ENCODE measurements at regions not wholly inside any gene's neighbourhood (a gene's known extent, or its start where the extent isn't known, plus 50 kb on each side); places are given as distances from the start of the nearest gene placed in this dataset.
A peak's percentile ranks its signal among the peaks of the same experiment; 100 is the strongest.

DNA sequence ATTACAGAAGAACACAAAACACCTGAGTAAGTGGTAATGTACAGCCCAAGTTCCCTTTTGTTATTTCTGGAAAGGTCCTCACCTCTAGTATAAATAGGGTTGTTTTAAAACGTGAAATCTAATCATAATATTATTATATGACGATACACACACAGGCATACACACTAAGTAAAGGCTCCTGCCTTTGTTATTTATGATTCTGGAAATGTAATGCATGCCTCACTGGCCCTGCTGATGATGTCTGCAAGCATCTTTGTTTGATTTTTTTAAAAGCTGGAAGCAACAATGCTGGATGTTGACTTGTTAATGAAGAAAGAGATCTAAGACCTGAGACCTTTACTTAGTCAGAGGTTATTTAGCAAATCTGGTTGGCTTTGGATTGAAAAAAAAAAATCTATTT, 307.4 kb upstream of the SORCS1 start:
- H3K27ac Mint-ChIP-seq: no peak overlapping the region
- H3K9me3 Mint-ChIP-seq: peaks cover 2% of the 10 kb centered on the region
- H3K36me3 Mint-ChIP-seq (ENCODE audit: low read depth): no peaks in the 10 kb centered on the region
- ChIA-PET CTCF (no interaction called here), POLR2A (no interaction called here)
- H3K27me3 Mint-ChIP-seq: no peaks in the 10 kb centered on the region
- intact Hi-C loops (cut with micrococcal nuclease): loop anchor here (10.0 kb wide), 1 partner anchor 213 kb away; no protein-coding TSS in a partner anchor
- no peak overlapping the region for H3K4me3 Mint-ChIP-seq
- TF ChIP-seq, protein P1, sequence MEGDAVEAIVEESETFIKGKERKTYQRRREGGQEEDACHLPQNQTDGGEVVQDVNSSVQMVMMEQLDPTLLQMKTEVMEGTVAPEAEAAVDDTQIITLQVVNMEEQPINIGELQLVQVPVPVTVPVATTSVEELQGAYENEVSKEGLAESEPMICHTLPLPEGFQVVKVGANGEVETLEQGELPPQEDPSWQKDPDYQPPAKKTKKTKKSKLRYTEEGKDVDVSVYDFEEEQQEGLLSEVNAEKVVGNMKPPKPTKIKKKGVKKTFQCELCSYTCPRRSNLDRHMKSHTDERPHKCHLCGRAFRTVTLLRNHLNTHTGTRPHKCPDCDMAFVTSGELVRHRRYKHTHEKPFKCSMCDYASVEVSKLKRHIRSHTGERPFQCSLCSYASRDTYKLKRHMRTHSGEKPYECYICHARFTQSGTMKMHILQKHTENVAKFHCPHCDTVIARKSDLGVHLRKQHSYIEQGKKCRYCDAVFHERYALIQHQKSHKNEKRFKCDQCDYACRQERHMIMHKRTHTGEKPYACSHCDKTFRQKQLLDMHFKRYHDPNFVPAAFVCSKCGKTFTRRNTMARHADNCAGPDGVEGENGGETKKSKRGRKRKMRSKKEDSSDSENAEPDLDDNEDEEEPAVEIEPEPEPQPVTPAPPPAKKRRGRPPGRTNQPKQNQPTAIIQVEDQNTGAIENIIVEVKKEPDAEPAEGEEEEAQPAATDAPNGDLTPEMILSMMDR (IDR thresholded peaks at IDR 0.05): no peak
- no peak for ATAC-seq (ENCODE audit: low read depth)
- peaks cover 7% of the 10 kb centered on the region for H3K4me1 Mint-ChIP-seq
- DNase-seq: no peak

DNA sequence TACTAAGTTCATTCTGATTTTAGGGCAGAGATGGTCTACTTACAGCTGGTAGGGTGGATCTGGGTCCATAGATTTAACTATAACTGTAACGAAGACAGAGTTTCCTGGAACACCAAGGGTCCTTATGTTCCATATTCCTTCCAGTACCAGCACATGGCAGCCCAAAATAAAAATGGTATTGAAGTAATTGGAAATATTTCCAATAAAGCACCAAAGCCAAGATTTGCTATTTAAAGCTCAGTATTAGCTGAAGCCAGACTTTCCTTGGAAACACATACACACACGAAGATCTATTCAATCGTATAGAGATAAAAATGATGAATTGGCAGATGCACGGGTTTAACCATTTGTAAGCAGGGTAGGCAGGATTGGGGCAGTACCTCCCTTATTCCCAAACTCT, 289.1 kb upstream of the SORCS1 start:
- POLR2A ChIA-PET: no interaction called here
- H3K4me1 Mint-ChIP-seq: peaks cover 12% of the 10 kb centered on the region
- TF ChIP-seq, protein P1 (IDR thresholded peaks at IDR 0.05): no peak
- no peak for ATAC-seq (ENCODE audit: low read depth)
- H3K27me3 Mint-ChIP-seq: no peaks in the 10 kb centered on the region
- no peaks in the 10 kb centered on the region for H3K9me3 Mint-ChIP-seq
- DNase-seq: no peak
- no peaks in the 10 kb centered on the region for H3K36me3 Mint-ChIP-seq (ENCODE audit: low read depth)
- no peak overlapping the region for H3K27ac Mint-ChIP-seq
- no peak overlapping the region for H3K4me3 Mint-ChIP-seq
- CTCF ChIA-PET: no interaction called here
- intact Hi-C loops (cut with micrococcal nuclease): no loop called here

DNA sequence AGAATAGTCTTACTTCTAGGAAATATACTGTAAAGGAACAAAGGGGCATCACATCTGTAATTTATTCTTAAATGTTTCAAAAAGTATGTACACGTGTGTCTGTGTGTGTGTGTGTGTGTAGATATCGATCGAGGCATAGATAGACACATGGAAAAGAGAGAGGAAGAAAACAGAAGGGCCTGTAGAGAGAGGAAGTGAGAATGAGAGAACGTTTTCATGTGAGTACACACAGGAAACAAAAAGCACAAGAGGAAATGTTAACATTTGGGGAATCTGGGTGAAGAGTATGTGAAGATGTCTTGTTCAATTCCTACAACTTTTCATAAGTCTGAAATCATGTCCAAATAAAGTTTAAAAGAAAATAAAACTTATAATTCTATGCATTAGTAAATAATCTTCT, 286.5 kb upstream of the SORCS1 start:
- H3K27ac Mint-ChIP-seq: peak overlapping the region; percentile 5
- intact Hi-C loops (cut with micrococcal nuclease): no loop called here
- H3K36me3 Mint-ChIP-seq (ENCODE audit: low read depth): no peaks in the 10 kb centered on the region
- H3K9me3 Mint-ChIP-seq: no peaks in the 10 kb centered on the region
- ATAC-seq (ENCODE audit: low read depth) (no peak), DNase-seq (no peak)
- POLR2A ChIA-PET: no interaction called here
- CTCF ChIA-PET: no interaction called here
- H3K4me1 Mint-ChIP-seq: peaks cover 12% of the 10 kb centered on the region
- H3K4me3 Mint-ChIP-seq: no peak overlapping the region
- H3K27me3 Mint-ChIP-seq: no peaks in the 10 kb centered on the region
- TF ChIP-seq, protein P1 (IDR thresholded peaks at IDR 0.05): no peak

DNA sequence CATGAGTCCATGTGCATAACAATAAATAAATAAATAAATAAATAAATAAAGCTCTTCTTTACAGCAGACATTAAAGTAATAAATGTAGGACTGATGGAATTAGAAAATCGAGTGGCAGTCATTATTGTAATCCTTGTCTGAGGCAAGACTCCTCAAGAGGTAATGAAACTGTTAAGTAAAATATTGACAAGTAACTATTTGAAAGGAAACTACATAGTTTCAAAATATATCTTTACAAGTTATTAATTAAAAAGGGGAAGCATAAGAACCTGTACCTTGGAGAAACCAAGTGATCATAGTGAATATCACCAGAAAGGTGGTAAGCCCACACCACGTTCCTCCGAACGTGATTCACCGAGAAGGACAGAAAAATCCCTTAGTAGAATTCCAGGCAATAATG, 285.6 kb upstream of the SORCS1 start:
- Mint-ChIP-seq H3K27me3 (no peaks in the 10 kb centered on the region), H3K4me1 (peaks cover 12% of the 10 kb centered on the region), H3K4me3 (no peak overlapping the region), H3K27ac (no peak overlapping the region), H3K9me3 (no peaks in the 10 kb centered on the region), H3K36me3 (ENCODE audit: low read depth) (no peaks in the 10 kb centered on the region)
- DNase-seq (no peak), ATAC-seq (ENCODE audit: low read depth) (no peak)
- ChIA-PET CTCF (no interaction called here), POLR2A (no interaction called here)
- intact Hi-C loops (cut with micrococcal nuclease): no loop called here
- TF ChIP-seq, protein P1 (IDR thresholded peaks at IDR 0.05): no peak

DNA sequence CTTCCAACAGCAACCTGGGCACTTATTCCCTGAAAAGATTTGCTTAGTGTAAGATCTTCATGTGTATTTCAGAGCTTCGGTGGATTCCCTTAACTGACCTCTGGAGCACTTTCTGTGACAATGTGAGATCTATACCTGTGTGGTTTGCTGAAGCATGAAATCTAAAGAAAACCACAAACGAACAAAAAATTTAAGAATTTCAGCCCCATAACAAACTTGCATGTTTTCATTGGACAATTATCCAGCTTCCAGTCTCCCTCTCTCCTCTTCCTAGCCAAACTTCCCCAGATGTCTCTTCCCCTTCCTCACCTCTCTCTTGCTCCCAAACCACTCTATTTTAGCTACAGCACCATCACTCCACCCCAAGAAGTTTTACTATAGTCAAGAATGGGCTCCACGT, 279.9 kb upstream of the SORCS1 start:
- H3K9me3 Mint-ChIP-seq: peaks cover 2% of the 10 kb centered on the region
- POLR2A ChIA-PET: interaction anchor here (1.1 kb wide), 1 partner anchor 10 kb away, joined by 3 read pairs; no protein-coding TSS in a partner anchor
- intact Hi-C loops (cut with micrococcal nuclease): no loop called here
- DNase-seq (no peak), ATAC-seq (ENCODE audit: low read depth) (no peak)
- H3K27ac Mint-ChIP-seq: no peak overlapping the region
- CTCF ChIA-PET: no interaction called here
- H3K4me3 Mint-ChIP-seq: no peak overlapping the region
- no peaks in the 10 kb centered on the region for H3K36me3 Mint-ChIP-seq (ENCODE audit: low read depth)
- no peaks in the 10 kb centered on the region for H3K27me3 Mint-ChIP-seq
- TF ChIP-seq, protein P1 (IDR thresholded peaks at IDR 0.05): no peak
- H3K4me1 Mint-ChIP-seq: no peaks in the 10 kb centered on the region
